ENCODE measurements at regions not wholly inside any gene's neighbourhood (a gene's known extent, or its start where the extent isn't known, plus 50 kb on each side); places are given as distances from the start of the nearest gene placed in this dataset.
"Not testable (repeated sequence)": the region's sequence is repeated elsewhere in the genome, so short reads cannot be mapped to it uniquely, and the experiment has no call there.

DNA sequence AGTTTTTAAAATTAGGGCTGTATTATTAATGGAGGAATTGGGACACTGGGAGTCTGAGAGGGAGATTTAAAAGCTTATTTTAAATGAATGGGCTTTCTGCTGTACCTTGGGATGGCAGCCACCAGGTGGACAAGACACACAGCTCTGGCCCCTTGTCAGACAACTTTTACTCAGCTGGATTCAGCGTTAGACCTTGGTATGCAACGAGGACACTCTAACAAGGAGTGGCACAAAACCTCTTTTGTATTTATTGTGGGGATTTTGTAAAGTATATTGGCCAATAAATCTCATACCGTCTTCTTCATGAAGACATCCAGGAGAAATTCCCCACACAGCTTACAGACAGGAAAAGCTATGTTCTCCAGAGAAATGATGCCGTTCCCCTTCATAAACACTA lies 105.7 kb downstream of the LCA5 start:
- no peak for DNase-seq

GRCh38 chr6:79430913-79431536 lies 106.2 kb downstream of the LCA5 start:
- no peak for DNase-seq

DNA sequence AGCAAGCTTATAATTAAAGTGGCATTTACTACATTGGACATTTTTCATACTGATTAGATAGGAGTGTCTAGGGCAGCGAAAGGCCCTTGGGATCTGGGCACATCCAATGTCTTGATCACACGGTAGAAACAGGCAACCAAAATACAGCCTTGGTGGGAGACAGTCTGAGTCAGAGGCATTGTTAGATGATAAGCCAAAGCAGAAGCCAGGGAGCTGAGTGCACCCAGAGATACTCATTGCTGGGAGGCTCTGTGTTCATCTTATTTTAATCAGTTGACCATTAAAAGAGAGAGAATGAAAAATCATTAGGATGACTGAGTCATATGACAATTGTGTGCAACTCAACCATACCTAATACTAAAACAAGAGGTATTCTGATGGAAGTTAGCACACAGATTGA lies 109.5 kb downstream of the LCA5 start:
- no peak for DNase-seq

DNA sequence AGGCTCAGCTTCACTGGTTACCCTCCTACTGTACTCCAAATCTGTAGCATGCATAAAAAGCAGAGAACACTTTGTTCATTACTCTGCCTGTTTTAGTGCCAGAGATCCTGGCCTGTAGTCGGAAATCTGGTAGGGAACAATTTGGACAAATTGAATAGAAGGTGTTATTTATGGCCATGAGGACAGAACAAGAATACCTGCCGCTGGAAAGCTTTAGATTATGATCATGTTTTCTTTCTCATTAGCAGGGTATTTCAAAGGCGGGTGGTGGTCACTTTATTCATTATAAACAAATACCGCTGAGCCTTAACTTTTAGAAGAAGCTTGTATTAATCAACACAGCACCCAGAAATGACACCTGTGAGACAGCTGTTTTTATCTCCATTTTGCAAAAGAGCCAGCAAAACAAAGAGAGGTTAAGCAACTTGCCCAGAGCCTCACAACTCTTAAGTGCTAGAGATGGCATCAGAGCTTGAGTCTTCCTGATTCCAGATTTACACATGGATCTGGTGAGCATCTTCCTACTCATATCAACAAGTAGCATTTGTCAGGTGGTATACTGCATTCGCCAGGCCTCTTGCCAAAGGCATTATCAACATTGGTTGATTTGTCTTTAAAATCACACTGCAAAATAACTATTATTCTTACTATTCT lies 110.5 kb downstream of the LCA5 start:
- DNase-seq: no peak

DNA sequence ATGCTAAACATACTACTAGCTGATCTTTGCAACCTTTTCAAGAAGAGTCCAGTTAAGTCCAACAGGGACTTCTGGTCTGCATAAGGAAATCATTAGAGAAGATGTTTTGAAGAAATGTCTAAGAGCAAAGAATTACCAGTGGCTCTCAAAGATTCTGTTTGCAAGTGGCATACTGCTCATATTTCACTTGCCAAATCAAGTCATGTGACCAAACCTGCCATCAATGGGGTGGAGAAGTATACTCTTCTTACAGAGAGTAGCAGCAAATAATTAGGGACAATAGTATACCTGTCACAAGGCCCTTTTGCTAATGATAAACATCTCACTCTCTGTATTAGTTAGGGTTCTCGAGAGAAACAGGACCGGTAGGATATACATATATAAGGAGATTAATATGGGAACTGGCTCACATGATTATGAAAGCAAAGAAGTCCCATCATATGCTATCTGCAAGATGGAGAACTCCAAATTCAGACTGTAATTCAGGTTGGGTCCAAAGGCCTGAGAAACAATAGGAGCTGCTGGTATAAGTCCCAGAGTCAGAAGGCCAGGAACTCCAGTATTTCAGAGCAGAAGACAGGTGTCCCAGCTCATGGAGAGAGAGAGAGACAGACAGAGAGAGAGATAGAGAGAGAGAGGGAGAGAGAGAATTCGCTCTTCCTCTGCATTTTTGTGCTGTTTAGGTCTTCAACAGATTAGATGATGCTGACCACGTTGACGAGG lies 111.5 kb downstream of the LCA5 start:
- DNase-seq: no peak

- DNase-seq: no peak
Measured at GRCh38 chr6:79423216-79423615, 114.0 kb downstream of the LCA5 start.

DNA sequence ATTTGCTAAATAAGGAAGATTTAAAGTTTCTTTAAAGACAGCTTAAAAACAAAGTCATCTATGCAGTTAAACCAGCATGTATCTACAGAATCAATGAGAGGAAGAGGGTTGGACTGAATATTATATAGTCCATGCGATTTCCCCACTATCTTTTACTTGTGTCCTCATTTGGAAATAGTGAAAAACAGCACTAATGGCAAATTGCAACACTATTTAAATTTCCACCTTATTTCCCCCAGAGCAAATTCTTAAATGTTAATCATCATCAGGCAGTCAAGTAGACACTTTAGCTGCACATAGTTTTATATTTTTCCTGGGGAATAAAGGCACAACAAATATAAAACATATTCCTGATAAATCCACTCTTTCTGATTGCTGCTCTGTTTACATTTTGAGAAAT lies 114.6 kb downstream of the LCA5 start:
- no peak for DNase-seq

GRCh38 chr6:79421707-79422484 lies 115.3 kb downstream of the LCA5 start:
- DNase-seq: peak; percentile 82

GRCh38 chr6:79421001-79421411 lies 116.2 kb downstream of the LCA5 start:
- no peak for DNase-seq

DNA sequence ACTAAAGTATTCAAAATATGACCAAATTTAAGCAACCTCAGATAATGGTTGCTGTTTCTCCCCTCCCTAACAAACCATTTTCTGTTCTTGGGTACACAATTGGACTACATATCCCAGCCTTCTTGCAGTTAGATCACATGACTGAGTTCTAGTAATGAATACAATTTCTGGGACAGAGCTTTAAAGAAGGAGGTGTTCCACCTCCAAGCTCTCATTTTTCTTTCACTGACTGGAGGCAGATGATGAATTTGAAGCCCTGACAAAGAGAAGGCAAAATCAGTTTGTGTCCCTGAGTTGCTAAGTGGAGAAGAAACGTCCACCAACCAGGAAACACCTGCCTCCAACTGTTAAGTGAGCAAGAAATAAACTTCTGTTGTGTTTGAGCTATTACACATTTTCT lies 117.2 kb downstream of the LCA5 start:
- no peak for DNase-seq

DNA sequence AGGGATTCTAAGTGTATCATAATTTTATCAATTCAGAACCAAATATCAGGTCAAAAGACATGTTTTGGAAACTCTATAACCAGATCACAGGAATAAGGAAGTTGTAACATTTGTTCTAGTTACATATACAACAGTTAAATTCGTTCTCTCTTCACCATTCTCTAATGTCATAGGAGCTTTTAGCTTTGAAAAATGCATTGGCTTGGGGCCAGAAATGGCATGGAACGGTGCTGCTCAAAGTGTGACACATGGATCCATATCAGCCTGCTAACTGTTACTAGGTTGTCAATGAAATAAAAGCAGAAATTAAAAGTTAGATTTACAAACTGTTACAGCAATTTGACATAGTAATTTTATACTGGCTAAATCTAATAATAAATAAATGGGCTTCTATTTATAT lies 120.3 kb downstream of the LCA5 start:
- DNase-seq: no peak

- no peak for DNase-seq
Measured at GRCh38 chr6:79413562-79414002, 123.6 kb downstream of the LCA5 start.

GRCh38 chr6:79410806-79411205 lies 126.4 kb downstream of the LCA5 start:
- no peak for DNase-seq

- DNase-seq: no peak
Measured at GRCh38 chr6:79408256-79408974, 128.8 kb downstream of the LCA5 start.

GRCh38 chr6:79404677-79405076 lies 132.6 kb downstream of the LCA5 start:
- DNase-seq: no peak

DNA sequence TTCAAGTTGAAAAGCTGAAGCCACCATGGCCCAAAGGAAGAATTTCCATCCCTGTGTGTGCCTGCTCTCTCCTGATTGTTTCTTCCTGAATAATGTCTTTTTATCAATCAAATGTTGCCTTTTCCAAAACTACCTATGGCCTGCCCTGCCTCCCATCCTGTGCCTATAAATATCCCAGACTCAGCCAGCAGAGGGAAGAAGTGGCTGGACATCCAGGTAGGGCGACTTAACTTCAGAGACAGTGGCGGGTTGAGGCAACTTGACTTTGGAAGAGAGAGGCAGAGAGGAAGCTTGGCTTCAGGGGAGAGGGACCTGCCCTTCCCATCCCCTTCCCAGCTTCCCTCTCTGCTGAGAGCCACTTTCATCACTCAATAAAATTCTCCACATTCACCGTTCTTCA lies 133.0 kb downstream of the LCA5 start:
- no peak for DNase-seq

DNA sequence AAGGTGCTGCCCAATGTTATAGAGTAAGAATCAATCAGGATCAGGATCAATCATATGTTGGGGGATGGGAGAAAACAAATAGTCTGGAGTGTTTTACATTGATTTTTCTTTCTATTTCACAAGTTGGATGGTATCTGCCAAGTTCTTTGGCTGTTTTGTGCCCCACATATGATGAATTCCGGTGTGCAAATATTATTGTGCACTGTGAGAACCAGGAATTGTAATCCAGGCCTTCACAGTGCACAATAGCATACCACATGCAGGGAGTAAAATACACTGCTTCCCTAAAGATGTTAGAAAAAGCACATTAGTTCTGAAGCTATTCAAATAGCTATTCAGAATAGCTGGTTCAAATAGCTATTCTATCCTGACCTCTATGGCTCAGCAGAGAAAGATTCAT lies 133.7 kb downstream of the LCA5 start:
- no peak for DNase-seq

GRCh38 chr6:79403086-79403485 lies 134.1 kb downstream of the LCA5 start:
- DNase-seq: no peak

DNA sequence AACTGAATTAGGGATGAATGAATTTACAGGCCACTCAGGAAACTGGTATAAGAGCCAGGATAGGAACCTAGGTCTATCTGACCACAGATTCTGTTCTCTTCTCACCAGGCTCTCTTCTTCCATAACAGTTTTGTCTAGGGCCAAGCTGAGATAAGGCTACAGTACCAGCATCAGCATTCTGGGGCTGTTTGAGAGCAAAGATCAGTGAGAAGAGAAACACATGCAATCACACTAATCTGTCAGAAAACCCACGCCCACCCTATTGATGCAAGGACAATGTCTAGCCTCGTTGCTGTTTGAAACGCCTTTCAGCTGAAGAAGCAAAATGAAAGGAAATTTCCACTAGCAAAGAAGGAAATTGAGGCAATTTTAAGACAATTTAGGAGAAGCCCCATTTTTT lies 137.7 kb downstream of the LCA5 start:
- DNase-seq: no peak

GRCh38 chr6:79398617-79399016 lies 138.6 kb downstream of the LCA5 start:
- not testable (repeated sequence) for DNase-seq

GRCh38 chr6:79396625-79397024 lies 140.6 kb downstream of the LCA5 start:
- no peak for DNase-seq

DNA sequence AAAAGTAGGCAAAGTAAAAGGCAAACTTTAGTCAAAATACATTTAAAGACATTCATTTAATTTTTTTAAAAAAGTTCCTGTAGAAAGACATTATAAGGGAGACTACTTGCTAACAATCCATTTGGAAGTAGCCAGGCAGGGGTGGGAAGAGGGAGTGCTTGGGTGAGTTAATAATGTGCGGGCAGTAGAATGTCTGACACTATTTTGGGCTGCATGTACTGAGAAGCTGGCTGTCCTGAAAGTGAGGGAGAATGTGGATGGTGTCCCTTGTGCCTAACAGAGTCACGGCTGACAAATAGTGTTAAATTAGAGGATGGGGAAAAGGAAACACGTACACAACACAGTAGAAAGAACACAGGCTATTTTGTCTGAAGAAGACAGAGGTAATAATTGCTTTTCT lies 142.5 kb downstream of the LCA5 start:
- DNase-seq: no peak

GRCh38 chr6:79392094-79392493 lies 145.1 kb downstream of the LCA5 start:
- no peak for DNase-seq
